BLaER1 (cell line): ENCODE measurements at regions not wholly inside any gene's neighbourhood (a gene's known extent, or its start where the extent isn't known, plus 50 kb on each side); places are given as distances from the start of the nearest gene placed in this dataset.

Source experiments
- H3K27ac ChIP-seq: shearing (Covaris generic); formaldehyde crosslinking; 2 replicates; pipeline ENCODE4 v1.8.1; 2022
- H3K27me3 ChIP-seq: shearing (Covaris generic); formaldehyde crosslinking; 2 replicates; pipeline ENCODE4 v1.8.1; 2022
- H3K36me3 ChIP-seq: shearing (Covaris generic); formaldehyde crosslinking; 2 replicates; pipeline ENCODE4 v1.8.1; 2022
- H3K4me1 ChIP-seq: shearing (Covaris generic); formaldehyde crosslinking; 2 replicates; pipeline ENCODE4 v1.8.1; 2022
- H3K4me2 ChIP-seq: shearing (Covaris generic); formaldehyde crosslinking; 2 replicates; pipeline ENCODE4 v1.8.1; 2022
- H3K4me3 ChIP-seq: shearing (Covaris generic); formaldehyde crosslinking; 2 replicates; pipeline ENCODE4 v1.8.1; 2022
- H3K9ac ChIP-seq: shearing (Covaris generic); formaldehyde crosslinking; 2 replicates; pipeline ENCODE4 v1.8.1; 2022
- H3K9me3 ChIP-seq: shearing (Covaris generic); formaldehyde crosslinking; 2 replicates; pipeline ENCODE4 v1.8.1; 2022
- H4K20me1 ChIP-seq: shearing (Covaris generic); formaldehyde crosslinking; 2 replicates; pipeline ENCODE4 v1.8.1; 2022
- Cebpa-rat ChIP-seq: shearing (Covaris generic); IDR thresholded peaks from 2 replicates; pipeline ENCODE4 v1.8.1; 2022

DNA sequence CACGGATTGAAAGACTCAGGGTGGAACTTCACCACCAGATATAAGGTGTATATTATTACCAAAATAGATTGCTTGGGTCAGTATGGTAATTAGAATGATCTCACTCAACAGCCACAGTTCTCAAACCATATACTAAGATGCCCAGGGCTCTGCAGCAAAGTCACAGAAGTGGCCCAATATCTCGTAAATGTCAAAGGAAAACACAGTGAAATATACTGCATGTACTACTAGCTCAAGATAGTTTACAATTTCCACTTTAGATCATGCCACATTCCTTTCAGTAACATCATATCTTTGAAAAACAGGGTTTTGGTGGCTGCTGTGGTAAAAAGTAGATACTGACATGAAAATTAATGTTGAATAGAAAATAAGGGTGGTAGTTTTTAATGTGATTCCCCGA, 180.3 kb upstream of the ATP1B1 start:
- Histone ChIP-seq H3K27me3 (no peaks in the 10 kb centered on the region), H3K4me3 (no peak overlapping the region), H3K9ac (no peak overlapping the region), H4K20me1 (no peaks in the 10 kb centered on the region), H3K4me2 (no peak overlapping the region), H3K36me3 (no peaks in the 10 kb centered on the region), H3K4me1 (no peaks in the 10 kb centered on the region), H3K9me3 (no peaks in the 10 kb centered on the region), H3K27ac (no peak overlapping the region)
- TF ChIP-seq Cebpa-rat = no peak

DNA sequence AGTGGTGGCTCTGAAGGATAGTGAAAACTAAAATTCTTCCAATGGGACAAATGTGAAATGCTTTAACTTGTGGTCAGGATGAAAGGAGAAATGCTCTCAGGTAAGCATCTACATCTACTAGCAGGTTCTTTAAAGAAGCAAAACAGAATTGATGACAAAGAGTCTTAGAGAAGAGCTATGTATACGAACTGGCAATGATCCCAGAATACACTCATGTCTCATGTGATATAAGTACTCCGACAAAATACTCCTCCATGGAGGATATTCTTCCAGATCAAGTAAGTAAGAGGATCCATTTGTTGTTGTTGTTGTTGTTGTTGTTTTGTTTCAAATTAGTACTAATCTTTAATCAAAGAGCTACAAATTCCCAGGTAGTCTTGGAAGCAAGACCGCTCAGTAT, 174.0 kb upstream of the ATP1B1 start:
- TF ChIP-seq Cebpa-rat = no peak

DNA sequence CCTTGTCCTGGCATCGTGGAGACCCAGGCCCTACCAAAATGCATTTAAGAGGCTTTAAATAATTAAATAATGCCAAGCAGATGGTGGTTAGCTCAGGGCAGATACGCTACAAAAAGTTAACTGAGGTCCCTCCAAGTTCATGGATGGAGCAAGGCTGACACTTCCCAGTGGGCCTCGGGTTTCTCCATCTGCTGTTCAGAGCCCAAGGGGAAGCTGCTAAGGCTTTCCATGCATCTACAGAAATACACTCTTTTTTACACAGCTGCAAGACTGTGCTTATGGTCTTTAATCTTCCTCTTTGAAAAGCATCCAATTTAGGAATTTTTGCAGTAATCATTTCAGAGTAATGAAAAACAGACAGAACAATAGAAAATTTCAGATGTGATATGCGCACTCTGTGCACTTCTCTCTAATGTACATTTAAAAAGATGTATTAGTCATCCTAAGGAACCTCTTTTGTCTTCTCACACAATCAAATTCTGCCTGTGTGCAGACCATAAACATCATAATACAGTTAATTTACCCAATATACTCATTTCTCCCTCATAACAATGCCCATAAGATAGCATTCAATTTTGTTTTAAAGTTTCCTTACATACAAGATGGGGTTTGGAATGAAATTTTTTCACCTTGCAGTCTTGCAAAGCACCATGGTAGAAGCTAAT, 173.2 kb upstream of the ATP1B1 start:
- Histone ChIP-seq H3K27ac (no peak overlapping the region), H4K20me1 (no peaks in the 10 kb centered on the region), H3K4me1 (no peaks in the 10 kb centered on the region), H3K27me3 (no peaks in the 10 kb centered on the region), H3K36me3 (no peaks in the 10 kb centered on the region), H3K9me3 (no peaks in the 10 kb centered on the region), H3K9ac (no peak overlapping the region), H3K4me2 (no peak overlapping the region), H3K4me3 (no peak overlapping the region)
- TF ChIP-seq Cebpa-rat = no peak

More for the DNA sequence above, 174.0 kb upstream of the ATP1B1 start:
- H3K4me2 ChIP-seq = no peak overlapping the region
- H3K4me3 ChIP-seq = no peak overlapping the region
- no peak overlapping the region for H3K9ac ChIP-seq
- H3K27me3 ChIP-seq = no peaks in the 10 kb centered on the region
- H3K9me3 ChIP-seq = no peaks in the 10 kb centered on the region
- H3K36me3 ChIP-seq = no peaks in the 10 kb centered on the region
- H4K20me1 ChIP-seq = no peaks in the 10 kb centered on the region
- no peak overlapping the region for H3K27ac ChIP-seq
- H3K4me1 ChIP-seq = no peaks in the 10 kb centered on the region

- no peaks in the 10 kb centered on the region for H3K36me3 ChIP-seq
- TF ChIP-seq Cebpa-rat = no peak
- H3K9ac ChIP-seq = no peak overlapping the region
- no peak overlapping the region for H3K4me3 ChIP-seq
- H3K9me3 ChIP-seq = no peaks in the 10 kb centered on the region
- H3K4me2 ChIP-seq = no peak overlapping the region
- no peak overlapping the region for H3K27ac ChIP-seq
- no peaks in the 10 kb centered on the region for H4K20me1 ChIP-seq
- H3K4me1 ChIP-seq = no peaks in the 10 kb centered on the region
- no peaks in the 10 kb centered on the region for H3K27me3 ChIP-seq
Observed at GRCh38 chr1:168939110-168939946, 167.2 kb upstream of the ATP1B1 start.

DNA sequence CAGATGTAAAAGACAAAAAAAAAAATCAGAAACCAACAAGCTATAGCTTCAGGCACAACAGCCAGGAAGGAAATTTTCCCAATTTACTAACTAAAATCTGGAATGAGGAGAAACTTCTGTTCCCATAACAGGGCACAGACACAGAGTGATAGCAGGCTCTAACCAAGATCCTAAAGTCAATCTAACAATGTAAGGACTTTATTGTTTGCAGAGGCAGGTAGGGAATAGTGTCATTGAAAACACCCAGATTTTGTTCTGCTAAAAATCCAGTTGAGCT, 166.6 kb upstream of the ATP1B1 start:
- no peaks in the 10 kb centered on the region for H4K20me1 ChIP-seq
- H3K4me3 ChIP-seq = no peak overlapping the region
- H3K27ac ChIP-seq = no peak overlapping the region
- H3K9ac ChIP-seq = no peak overlapping the region
- no peaks in the 10 kb centered on the region for H3K9me3 ChIP-seq
- TF ChIP-seq Cebpa-rat = no peak
- H3K27me3 ChIP-seq = no peaks in the 10 kb centered on the region
- no peak overlapping the region for H3K4me2 ChIP-seq
- no peaks in the 10 kb centered on the region for H3K36me3 ChIP-seq
- H3K4me1 ChIP-seq = no peaks in the 10 kb centered on the region

DNA sequence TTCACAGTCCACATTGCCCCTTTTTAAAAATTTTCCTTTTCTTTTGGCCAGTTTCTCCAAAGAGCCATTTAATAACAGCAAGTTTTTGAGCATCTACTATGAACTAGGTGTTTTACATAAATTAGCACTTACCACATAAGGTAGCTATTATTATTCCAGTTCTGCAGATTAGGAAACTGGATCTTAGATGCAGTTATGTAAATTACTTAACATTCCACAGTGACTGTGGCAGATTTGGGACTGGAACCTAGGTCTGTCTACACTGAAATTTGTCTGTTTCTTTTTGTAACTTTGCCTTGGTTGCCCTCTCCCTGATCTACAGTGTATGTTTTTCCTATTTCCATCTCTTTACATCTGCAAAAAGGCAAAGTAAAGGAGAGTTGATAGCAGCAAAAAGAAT, 164.8 kb upstream of the ATP1B1 start:
- no peak overlapping the region for H3K4me2 ChIP-seq
- H3K9ac ChIP-seq = no peak overlapping the region
- H3K4me1 ChIP-seq = no peaks in the 10 kb centered on the region
- no peaks in the 10 kb centered on the region for H3K9me3 ChIP-seq
- H3K27me3 ChIP-seq = no peaks in the 10 kb centered on the region
- no peaks in the 10 kb centered on the region for H4K20me1 ChIP-seq
- no peak for TF ChIP-seq Cebpa-rat
- no peak overlapping the region for H3K4me3 ChIP-seq
- H3K27ac ChIP-seq = no peak overlapping the region
- no peaks in the 10 kb centered on the region for H3K36me3 ChIP-seq

DNA sequence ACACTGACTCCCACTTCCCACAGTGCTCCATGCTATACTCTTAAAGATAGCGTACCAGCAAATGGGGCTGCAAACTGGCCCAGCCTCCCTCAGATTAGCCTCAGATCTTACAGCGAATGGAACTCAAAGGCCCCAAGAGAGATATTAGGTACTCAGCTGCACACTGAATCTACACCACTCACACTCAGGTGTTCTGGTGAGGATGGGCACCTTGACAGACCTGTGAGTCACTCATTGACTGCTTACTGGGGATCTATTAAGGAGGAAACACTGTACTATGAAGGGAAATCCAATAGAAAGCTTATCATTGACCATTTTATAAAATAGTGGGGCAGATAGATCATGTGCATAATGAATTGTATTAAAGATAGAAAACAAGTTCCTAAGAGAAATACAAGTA, 164.3 kb upstream of the ATP1B1 start:
- Histone ChIP-seq H3K9ac (no peak overlapping the region), H3K36me3 (no peaks in the 10 kb centered on the region), H3K4me1 (no peaks in the 10 kb centered on the region), H3K9me3 (no peaks in the 10 kb centered on the region), H3K27ac (no peak overlapping the region), H3K4me3 (no peak overlapping the region), H3K27me3 (no peaks in the 10 kb centered on the region), H4K20me1 (no peaks in the 10 kb centered on the region), H3K4me2 (no peak overlapping the region)
- no peak for TF ChIP-seq Cebpa-rat

GRCh38 chr1:168945870-168946269, 160.6 kb upstream of the ATP1B1 start:
- H3K27me3 ChIP-seq = no peaks in the 10 kb centered on the region
- no peak overlapping the region for H3K4me3 ChIP-seq
- H3K9me3 ChIP-seq = no peaks in the 10 kb centered on the region
- no peak overlapping the region for H3K4me2 ChIP-seq
- H4K20me1 ChIP-seq = no peaks in the 10 kb centered on the region
- H3K27ac ChIP-seq = no peak overlapping the region
- TF ChIP-seq Cebpa-rat = no peak
- no peak overlapping the region for H3K9ac ChIP-seq
- H3K4me1 ChIP-seq = no peaks in the 10 kb centered on the region
- no peaks in the 10 kb centered on the region for H3K36me3 ChIP-seq

- no peak overlapping the region for H3K27ac ChIP-seq
- no peaks in the 10 kb centered on the region for H3K4me1 ChIP-seq
- no peak overlapping the region for H3K4me3 ChIP-seq
- no peaks in the 10 kb centered on the region for H4K20me1 ChIP-seq
- H3K9me3 ChIP-seq = no peaks in the 10 kb centered on the region
- no peak overlapping the region for H3K4me2 ChIP-seq
- TF ChIP-seq Cebpa-rat = no peak
- no peaks in the 10 kb centered on the region for H3K36me3 ChIP-seq
- no peaks in the 10 kb centered on the region for H3K27me3 ChIP-seq
- no peak overlapping the region for H3K9ac ChIP-seq
Observed at GRCh38 chr1:168947041-168947440, 159.4 kb upstream of the ATP1B1 start.

DNA sequence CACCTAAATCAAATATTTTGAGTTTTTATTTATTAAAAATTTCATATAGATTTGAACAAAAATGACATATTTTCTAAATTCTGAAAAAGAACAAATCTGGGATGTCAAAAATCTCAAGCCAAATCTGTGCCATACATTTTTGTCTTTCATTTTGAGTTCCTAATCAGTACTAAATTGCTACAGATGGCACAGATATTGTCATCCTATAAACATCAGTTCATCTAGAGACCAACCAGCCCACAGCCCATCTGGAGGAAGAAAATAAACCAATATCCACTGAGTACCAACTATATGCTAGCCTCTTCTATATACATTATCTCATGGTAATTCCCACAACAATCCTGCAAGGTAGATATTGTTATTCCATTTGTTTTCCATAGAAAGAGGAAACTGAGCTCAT, 156.8 kb upstream of the ATP1B1 start:
- no peak overlapping the region for H3K4me3 ChIP-seq
- no peaks in the 10 kb centered on the region for H3K36me3 ChIP-seq
- no peaks in the 10 kb centered on the region for H3K4me1 ChIP-seq
- no peak for TF ChIP-seq Cebpa-rat
- no peak overlapping the region for H3K27ac ChIP-seq
- H3K9me3 ChIP-seq = no peaks in the 10 kb centered on the region
- no peaks in the 10 kb centered on the region for H4K20me1 ChIP-seq
- H3K27me3 ChIP-seq = no peaks in the 10 kb centered on the region
- no peak overlapping the region for H3K4me2 ChIP-seq
- H3K9ac ChIP-seq = no peak overlapping the region
